ENCODE measurements at regions not wholly inside any gene's neighbourhood (a gene's known extent, or its start where the extent isn't known, plus 50 kb on each side); places are given as distances from the start of the nearest gene placed in this dataset.

DNA sequence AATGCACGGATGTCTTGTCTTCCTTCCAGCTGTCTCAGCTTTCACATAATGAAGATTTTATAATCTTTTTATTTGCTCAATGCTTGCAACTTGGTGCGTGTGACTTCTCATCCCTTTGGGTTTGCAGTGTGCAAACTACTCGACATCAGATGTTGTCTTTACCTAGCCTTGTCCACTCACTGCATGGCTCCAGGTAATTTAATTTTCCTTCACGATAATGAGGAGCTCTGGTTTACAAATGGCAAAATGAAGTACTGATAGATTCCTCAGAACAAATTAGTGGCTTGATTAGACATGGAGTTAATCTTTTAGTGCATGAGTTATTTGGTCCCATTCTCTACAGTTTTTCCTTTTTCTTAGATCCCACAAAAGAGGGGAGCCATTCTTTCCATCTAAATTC is 603.0 kb downstream of the CCDC171 start:
- Histone ChIP-seq H2AFZ (ENCODE audit: low read depth) (no peak overlapping the region), H3K4me1 (ENCODE audit: low read depth, poor library complexity, severe bottlenecking) (peaks cover 10% of the 10 kb centered on the region), H3K27ac (no peak overlapping the region), H3K27me3 (ENCODE audit: insufficient read depth, low read depth) (no peaks in the 10 kb centered on the region), H3K4me2 (no peak overlapping the region), H3K9ac (no peak overlapping the region), H3K36me3 (ENCODE audit: insufficient read depth) (no peaks in the 10 kb centered on the region), H4K20me1 (ENCODE audit: insufficient read depth) (no peaks in the 10 kb centered on the region), H3K4me3 (IDR thresholded peaks at IDR 0.05; ENCODE audit: insufficient read depth, low read depth, low read length) (no peak overlapping the region), H3K79me2 (ENCODE audit: insufficient read depth, low read depth) (no peaks in the 10 kb centered on the region)
- TF ChIP-seq, protein P1, sequence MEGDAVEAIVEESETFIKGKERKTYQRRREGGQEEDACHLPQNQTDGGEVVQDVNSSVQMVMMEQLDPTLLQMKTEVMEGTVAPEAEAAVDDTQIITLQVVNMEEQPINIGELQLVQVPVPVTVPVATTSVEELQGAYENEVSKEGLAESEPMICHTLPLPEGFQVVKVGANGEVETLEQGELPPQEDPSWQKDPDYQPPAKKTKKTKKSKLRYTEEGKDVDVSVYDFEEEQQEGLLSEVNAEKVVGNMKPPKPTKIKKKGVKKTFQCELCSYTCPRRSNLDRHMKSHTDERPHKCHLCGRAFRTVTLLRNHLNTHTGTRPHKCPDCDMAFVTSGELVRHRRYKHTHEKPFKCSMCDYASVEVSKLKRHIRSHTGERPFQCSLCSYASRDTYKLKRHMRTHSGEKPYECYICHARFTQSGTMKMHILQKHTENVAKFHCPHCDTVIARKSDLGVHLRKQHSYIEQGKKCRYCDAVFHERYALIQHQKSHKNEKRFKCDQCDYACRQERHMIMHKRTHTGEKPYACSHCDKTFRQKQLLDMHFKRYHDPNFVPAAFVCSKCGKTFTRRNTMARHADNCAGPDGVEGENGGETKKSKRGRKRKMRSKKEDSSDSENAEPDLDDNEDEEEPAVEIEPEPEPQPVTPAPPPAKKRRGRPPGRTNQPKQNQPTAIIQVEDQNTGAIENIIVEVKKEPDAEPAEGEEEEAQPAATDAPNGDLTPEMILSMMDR (conservative IDR thresholded peaks at IDR 0.05; ENCODE audit: low read depth, low read length): no peak

DNA sequence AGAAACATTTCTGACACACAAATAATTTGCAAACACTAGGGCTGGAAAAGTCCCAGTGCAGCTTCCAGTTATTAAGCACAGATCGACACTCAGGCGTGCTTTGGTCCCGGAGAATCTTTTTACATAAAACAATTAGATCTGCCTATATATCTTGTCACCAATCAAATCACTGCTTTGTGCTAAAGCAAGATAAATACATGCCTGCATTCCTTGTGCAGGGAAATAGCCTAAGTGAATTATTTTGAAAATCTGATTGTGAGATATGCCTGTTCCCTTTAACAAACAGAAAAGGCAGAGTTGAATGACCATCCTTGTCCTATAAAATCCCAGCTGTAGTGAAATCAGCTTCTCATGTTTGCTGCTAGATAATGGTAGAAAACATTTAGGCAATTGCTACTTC is 604.4 kb downstream of the CCDC171 start:
- H3K27ac ChIP-seq: no peak overlapping the region
- no peaks in the 10 kb centered on the region for H3K36me3 ChIP-seq (ENCODE audit: insufficient read depth)
- H3K4me2 ChIP-seq: no peak overlapping the region
- H2AFZ ChIP-seq (ENCODE audit: low read depth): no peak overlapping the region
- no peaks in the 10 kb centered on the region for H3K79me2 ChIP-seq (ENCODE audit: insufficient read depth, low read depth)
- H3K9ac ChIP-seq: no peak overlapping the region
- no peaks in the 10 kb centered on the region for H4K20me1 ChIP-seq (ENCODE audit: insufficient read depth)
- no peaks in the 10 kb centered on the region for H3K27me3 ChIP-seq (ENCODE audit: insufficient read depth, low read depth)
- TF ChIP-seq, protein P1 (conservative IDR thresholded peaks at IDR 0.05; ENCODE audit: low read depth, low read length): no peak
- no peak overlapping the region for H3K4me3 ChIP-seq (IDR thresholded peaks at IDR 0.05; ENCODE audit: insufficient read depth, low read depth, low read length)
- H3K4me1 ChIP-seq (ENCODE audit: low read depth, poor library complexity, severe bottlenecking): peaks cover 10% of the 10 kb centered on the region

GRCh38 chr9:16157651-16158050 is 604.8 kb downstream of the CCDC171 start:
- H3K4me3 ChIP-seq (IDR thresholded peaks at IDR 0.05; ENCODE audit: insufficient read depth, low read depth, low read length): no peak overlapping the region
- TF ChIP-seq, protein P1 (conservative IDR thresholded peaks at IDR 0.05; ENCODE audit: low read depth, low read length): no peak
- no peak overlapping the region for H3K4me2 ChIP-seq
- H4K20me1 ChIP-seq (ENCODE audit: insufficient read depth): no peaks in the 10 kb centered on the region
- peaks cover 10% of the 10 kb centered on the region for H3K4me1 ChIP-seq (ENCODE audit: low read depth, poor library complexity, severe bottlenecking)
- H3K27ac ChIP-seq: no peak overlapping the region
- H3K27me3 ChIP-seq (ENCODE audit: insufficient read depth, low read depth): no peaks in the 10 kb centered on the region
- no peaks in the 10 kb centered on the region for H3K36me3 ChIP-seq (ENCODE audit: insufficient read depth)
- H2AFZ ChIP-seq (ENCODE audit: low read depth): no peak overlapping the region
- no peak overlapping the region for H3K9ac ChIP-seq
- no peaks in the 10 kb centered on the region for H3K79me2 ChIP-seq (ENCODE audit: insufficient read depth, low read depth)

DNA sequence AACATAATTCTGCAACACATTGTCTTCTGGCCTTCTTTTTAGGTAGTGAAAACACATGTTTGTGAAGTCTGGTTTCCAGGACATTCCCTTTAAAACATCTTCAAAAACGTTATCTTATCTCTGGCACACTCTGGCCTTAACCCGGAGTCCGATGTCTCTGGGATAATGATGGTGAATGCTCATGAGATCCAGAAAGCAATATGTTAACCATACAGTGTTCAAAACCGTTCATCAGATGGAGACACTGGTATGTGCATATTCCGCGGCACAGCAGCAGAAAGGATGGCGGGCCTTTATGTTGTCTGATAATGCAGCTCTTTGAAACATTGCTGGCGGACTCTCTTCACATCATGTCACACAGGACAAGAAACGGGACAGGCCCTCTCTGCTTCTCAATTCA is 605.2 kb downstream of the CCDC171 start:
- Histone ChIP-seq H3K79me2 (ENCODE audit: insufficient read depth, low read depth) (no peaks in the 10 kb centered on the region), H3K27ac (no peak overlapping the region), H3K4me3 (IDR thresholded peaks at IDR 0.05; ENCODE audit: insufficient read depth, low read depth, low read length) (no peak overlapping the region), H2AFZ (ENCODE audit: low read depth) (no peak overlapping the region), H3K4me1 (ENCODE audit: low read depth, poor library complexity, severe bottlenecking) (peaks cover 10% of the 10 kb centered on the region), H3K36me3 (ENCODE audit: insufficient read depth) (no peaks in the 10 kb centered on the region), H3K27me3 (ENCODE audit: insufficient read depth, low read depth) (no peaks in the 10 kb centered on the region), H3K9ac (no peak overlapping the region), H3K4me2 (no peak overlapping the region), H4K20me1 (ENCODE audit: insufficient read depth) (no peaks in the 10 kb centered on the region)
- TF ChIP-seq, protein P1 (conservative IDR thresholded peaks at IDR 0.05; ENCODE audit: low read depth, low read length): no peak

Measured in KMS-11 (cell line).